Endothelial cell (in vitro differentiated cells): ENCODE measurements at regions not wholly inside any gene's neighbourhood (a gene's known extent, or its start where the extent isn't known, plus 50 kb on each side); places are given as distances from the start of the nearest gene placed in this dataset.

Experiments used
- DNase-seq: peaks from one replicate; pipeline ENCODE4 v3.0.0; 2021; ENCODE audit warnings: low spot score
- H3K27ac Mint-ChIP-seq: one replicate; pipeline ENCODE4 v1.8.0; 2021; ENCODE audit warnings: mixed read lengths, inconsistent platforms; ENCODE audit not compliant: unreplicated experiment
- H3K27me3 Mint-ChIP-seq: one replicate; pipeline ENCODE4 v1.8.0; 2021; ENCODE audit warnings: mild to moderate bottlenecking, moderate library complexity, mixed read lengths, inconsistent platforms; ENCODE audit not compliant: unreplicated experiment
- H3K36me3 Mint-ChIP-seq: one replicate; pipeline ENCODE4 v1.8.0; 2021; ENCODE audit warnings: mild to moderate bottlenecking, low read depth, mixed read lengths, inconsistent platforms; ENCODE audit not compliant: unreplicated experiment
- H3K4me1 Mint-ChIP-seq: one replicate; pipeline ENCODE4 v1.8.0; 2021; ENCODE audit warnings: mild to moderate bottlenecking, mixed read lengths, inconsistent platforms; ENCODE audit not compliant: unreplicated experiment
- H3K4me3 Mint-ChIP-seq: one replicate; pipeline ENCODE4 v1.8.0; 2021; ENCODE audit warnings: mild to moderate bottlenecking, mixed read lengths, inconsistent platforms; ENCODE audit not compliant: unreplicated experiment
- H3K9me3 Mint-ChIP-seq: one replicate; pipeline ENCODE4 v1.8.0; 2021; ENCODE audit warnings: mixed read lengths, inconsistent platforms; ENCODE audit not compliant: unreplicated experiment
- CTCF ChIP-seq: fragments of 200-600 bp; sonication (generic); IDR thresholded peaks from one replicate; pipeline ENCODE4 v1.5.0; 2021; ENCODE audit warnings: antibody characterized with exemption; ENCODE audit not compliant: unreplicated experiment

- DNase-seq: no peak
- no peak overlapping the region for H3K27ac Mint-ChIP-seq
- H3K4me3 Mint-ChIP-seq: no peak overlapping the region
- H3K9me3 Mint-ChIP-seq: no peaks in the 10 kb centered on the region
- no peaks in the 10 kb centered on the region for H3K4me1 Mint-ChIP-seq
- no peaks in the 10 kb centered on the region for H3K36me3 Mint-ChIP-seq
- TF ChIP-seq CTCF: no peak
- H3K27me3 Mint-ChIP-seq: no peaks in the 10 kb centered on the region
Measured at GRCh38 chr5:125654392-125654791, 768.8 kb upstream of the GRAMD2B start.

DNA sequence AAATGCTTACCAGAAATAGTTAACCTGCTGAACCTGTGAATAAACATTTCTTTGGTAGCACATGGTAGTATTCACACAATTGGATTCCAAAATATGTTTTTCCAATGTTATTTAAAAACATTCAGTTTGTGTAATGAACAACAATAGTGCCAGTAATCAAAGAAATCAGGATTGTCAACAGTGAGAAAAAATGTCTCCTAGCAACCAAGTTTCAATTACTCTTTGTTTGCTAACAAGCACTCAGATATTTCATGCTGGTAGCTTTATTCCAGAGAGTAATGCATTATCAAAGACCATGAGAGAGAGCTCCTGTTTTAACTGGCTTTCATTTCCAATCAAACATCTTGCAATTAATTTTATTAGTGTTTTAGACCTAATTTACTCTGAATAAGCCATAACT lies 768.1 kb upstream of the GRAMD2B start:
- no peak overlapping the region for H3K4me3 Mint-ChIP-seq

GRCh38 chr5:125657936-125658335 lies 765.3 kb upstream of the GRAMD2B start:
- no peak for TF ChIP-seq CTCF

More for the DNA sequence above, 768.1 kb upstream of the GRAMD2B start:
- H3K27ac Mint-ChIP-seq: no peak overlapping the region
- no peaks in the 10 kb centered on the region for H3K4me1 Mint-ChIP-seq
- H3K36me3 Mint-ChIP-seq: no peaks in the 10 kb centered on the region
- no peaks in the 10 kb centered on the region for H3K27me3 Mint-ChIP-seq
- TF ChIP-seq CTCF: no peak
- no peak for DNase-seq
- no peaks in the 10 kb centered on the region for H3K9me3 Mint-ChIP-seq

GRCh38 chr5:125659316-125660023 lies 763.7 kb upstream of the GRAMD2B start:
- Mint-ChIP-seq H3K36me3 (no peaks in the 10 kb centered on the region), H3K27me3 (peaks cover 1% of the 10 kb centered on the region), H3K4me1 (no peaks in the 10 kb centered on the region), H3K9me3 (no peaks in the 10 kb centered on the region), H3K27ac (no peak overlapping the region), H3K4me3 (no peak overlapping the region)
- DNase-seq: no peak
- TF ChIP-seq CTCF: no peak

More at GRCh38 chr5:125657936-125658335, 765.3 kb upstream of the GRAMD2B start:
- Mint-ChIP-seq H3K9me3 (no peaks in the 10 kb centered on the region), H3K4me1 (no peaks in the 10 kb centered on the region), H3K36me3 (no peaks in the 10 kb centered on the region), H3K4me3 (no peak overlapping the region), H3K27ac (no peak overlapping the region), H3K27me3 (no peaks in the 10 kb centered on the region)
- DNase-seq: no peak

DNA sequence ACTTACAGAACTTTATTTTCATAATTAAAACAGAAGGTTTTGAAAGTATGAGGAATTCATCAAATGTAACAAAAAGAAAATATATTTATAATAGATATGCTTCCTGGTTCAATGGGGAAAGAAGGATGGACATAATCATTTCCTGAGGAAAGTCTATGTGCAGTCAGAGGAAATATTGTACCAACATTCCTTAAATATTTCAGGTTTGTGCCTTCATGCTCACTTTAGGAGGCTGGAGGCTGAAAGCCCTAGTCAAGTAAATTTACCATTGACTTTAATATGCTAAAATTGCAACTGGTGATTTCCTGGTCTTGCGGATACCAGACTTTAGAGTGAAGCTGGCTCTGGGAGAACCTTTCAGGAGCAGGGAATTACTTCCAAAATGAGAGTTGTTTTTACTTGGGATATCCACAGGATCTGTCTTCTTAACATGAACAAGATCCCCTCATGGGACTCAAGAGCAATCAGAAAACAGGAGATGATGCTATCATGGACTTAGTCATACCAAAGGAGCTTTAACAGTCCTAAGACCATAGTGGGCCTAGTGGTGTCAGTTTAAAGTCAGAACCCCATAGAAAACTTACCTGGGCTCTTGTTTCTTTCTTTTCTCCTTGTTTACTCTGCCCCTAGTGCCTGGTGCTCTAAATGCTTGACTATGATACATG lies 762.8 kb upstream of the GRAMD2B start:
- no peak overlapping the region for H3K4me3 Mint-ChIP-seq
- H3K9me3 Mint-ChIP-seq: no peaks in the 10 kb centered on the region
- no peak for TF ChIP-seq CTCF
- H3K27me3 Mint-ChIP-seq: peaks cover 1% of the 10 kb centered on the region
- no peaks in the 10 kb centered on the region for H3K4me1 Mint-ChIP-seq
- no peaks in the 10 kb centered on the region for H3K36me3 Mint-ChIP-seq
- no peak for DNase-seq
- H3K27ac Mint-ChIP-seq: no peak overlapping the region
